ENCODE measurements at regions not wholly inside any gene's neighbourhood (a gene's known extent, or its start where the extent isn't known, plus 50 kb on each side); places are given as distances from the start of the nearest gene placed in this dataset.
"Not testable (repeated sequence)": the region's sequence is repeated elsewhere in the genome, so short reads cannot be mapped to it uniquely, and the experiment has no call there.

DNA sequence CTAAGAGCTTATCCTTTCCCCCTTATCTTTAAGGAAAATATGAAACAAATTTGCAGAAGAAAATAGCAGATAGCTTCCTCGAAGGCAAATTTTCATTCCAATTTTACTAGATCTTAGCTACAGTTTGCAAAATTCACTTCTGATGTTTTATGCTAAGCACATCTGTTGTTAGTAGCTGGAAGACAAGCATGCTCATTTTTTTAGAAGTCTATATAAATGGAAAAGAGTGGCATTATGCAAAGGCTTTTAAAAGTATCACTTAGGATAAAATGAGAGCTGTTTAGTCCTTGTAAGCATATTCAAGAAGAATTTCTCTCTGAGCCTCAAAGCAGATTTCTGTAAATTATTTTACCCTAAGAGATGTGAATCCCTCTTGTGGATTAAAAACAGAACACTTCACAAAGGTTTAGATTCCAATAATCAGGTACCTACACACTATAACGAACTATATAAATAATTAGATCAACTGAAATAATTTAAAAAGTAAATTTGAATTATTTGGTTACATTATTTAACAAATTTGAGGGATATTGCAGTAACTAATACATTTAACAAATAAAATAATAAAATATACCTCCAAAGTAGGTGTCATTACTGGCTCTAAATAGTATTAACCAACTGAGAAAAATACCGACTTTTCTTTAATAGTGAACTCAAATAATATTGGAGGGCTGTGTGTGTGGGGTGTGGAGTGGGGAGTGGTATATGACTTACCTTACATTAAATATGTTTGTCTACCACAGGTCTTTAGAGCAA lies 307.1 kb downstream of the SEMA3D start:
- H3K4me3 ChIP-seq (ENCODE audit: low read length), result no peak overlapping the region
- TF ChIP-seq, protein P1, sequence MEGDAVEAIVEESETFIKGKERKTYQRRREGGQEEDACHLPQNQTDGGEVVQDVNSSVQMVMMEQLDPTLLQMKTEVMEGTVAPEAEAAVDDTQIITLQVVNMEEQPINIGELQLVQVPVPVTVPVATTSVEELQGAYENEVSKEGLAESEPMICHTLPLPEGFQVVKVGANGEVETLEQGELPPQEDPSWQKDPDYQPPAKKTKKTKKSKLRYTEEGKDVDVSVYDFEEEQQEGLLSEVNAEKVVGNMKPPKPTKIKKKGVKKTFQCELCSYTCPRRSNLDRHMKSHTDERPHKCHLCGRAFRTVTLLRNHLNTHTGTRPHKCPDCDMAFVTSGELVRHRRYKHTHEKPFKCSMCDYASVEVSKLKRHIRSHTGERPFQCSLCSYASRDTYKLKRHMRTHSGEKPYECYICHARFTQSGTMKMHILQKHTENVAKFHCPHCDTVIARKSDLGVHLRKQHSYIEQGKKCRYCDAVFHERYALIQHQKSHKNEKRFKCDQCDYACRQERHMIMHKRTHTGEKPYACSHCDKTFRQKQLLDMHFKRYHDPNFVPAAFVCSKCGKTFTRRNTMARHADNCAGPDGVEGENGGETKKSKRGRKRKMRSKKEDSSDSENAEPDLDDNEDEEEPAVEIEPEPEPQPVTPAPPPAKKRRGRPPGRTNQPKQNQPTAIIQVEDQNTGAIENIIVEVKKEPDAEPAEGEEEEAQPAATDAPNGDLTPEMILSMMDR (conservative IDR thresholded peaks at IDR 0.05; ENCODE audit: low read length), result no peak
- no peak for DNase-seq (ENCODE audit: low read depth)

DNA sequence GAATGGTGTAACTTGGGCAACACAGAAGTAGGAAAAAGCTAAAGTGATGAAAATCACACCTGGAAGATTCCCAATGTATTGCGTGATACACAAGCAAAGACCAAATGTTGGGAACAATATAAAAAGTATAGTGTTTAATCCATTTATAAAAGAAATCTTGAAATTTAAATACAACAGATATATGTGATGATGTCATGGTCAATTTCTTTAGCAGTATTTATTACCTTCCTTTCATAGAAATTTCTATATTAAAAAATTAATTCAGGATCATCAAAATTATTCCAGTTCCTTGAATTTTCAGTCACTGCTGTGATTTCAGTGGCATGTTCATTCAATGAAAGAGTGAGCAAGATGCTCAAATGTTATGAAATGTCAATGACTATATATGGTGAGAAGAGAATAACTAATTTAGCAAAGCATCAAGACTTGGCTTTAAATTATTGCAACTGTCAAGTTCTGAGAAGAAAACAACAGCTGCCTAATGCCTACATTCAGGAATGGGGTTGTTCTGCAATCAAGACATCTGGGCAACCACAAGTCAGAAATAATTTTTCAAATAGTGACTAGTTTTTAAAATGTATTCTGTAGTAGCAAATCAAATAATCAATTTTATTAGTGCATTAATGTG lies 308.8 kb downstream of the SEMA3D start:
- no peak overlapping the region for H3K4me3 ChIP-seq (ENCODE audit: low read length)
- peak; percentile 24 for DNase-seq (ENCODE audit: low read depth)
- TF ChIP-seq, protein P1 (conservative IDR thresholded peaks at IDR 0.05; ENCODE audit: low read length), result no peak

DNA sequence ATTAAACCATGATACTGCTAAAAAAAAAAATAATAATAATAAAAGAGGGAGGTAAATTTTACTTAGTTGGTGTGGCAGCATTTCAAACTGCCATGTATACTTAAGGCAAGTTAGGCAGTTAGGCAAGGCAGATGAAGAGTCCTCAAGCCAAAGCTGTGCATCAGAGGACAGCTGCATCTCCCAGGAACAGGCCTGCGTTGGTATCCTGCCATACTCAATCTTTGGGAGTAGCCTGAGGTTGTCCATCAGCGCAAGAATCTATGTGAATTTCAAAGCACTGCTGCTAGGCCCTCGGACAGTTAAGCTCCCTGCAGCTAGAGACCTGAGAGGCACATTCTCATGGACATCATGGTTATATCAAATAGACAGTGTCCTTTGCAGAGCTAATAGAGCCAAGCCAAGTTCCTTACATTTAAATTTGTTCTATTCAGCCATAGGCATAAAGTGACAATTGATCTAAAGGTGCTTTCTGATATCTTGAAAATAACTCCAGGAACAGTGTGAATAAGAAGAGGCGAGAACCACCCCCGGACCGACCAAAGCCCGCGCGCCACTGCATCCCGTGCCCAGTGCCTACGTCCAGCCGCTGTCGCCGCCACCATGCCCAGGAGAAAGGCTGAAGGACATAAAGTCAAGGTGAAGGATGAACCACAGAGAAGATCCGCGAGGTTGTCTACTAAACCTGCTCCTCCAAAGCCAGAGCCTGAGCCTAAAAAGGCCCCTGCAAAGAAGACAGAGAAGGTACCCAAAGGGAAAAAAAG lies 310.6 kb downstream of the SEMA3D start:
- no peak overlapping the region for H3K4me3 ChIP-seq (ENCODE audit: low read length)
- TF ChIP-seq, protein P1 (conservative IDR thresholded peaks at IDR 0.05; ENCODE audit: low read length), result no peak
- no peak for DNase-seq (ENCODE audit: low read depth)

DNA sequence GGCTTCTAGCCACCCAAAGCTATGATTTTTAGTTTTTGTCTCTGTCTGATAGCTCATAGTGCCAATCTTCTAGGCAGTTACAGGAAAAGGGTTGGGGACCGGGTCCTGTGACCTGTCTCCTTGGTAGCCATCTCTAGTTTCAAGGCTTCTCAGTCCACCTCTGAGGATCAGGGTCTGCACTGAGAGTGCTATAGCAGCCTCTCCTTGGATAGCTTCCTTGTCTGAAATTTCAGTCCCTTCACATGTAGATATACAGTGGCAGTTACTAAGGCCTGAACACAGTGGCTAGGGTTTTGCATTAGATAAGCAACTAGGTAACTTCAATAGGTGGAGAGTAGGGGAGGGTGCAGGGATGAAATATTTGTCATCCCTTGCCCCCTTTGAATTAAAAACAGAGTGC lies 321.3 kb downstream of the SEMA3D start:
- no peak for DNase-seq (ENCODE audit: low read depth)
- no peak overlapping the region for H3K4me3 ChIP-seq (ENCODE audit: low read length)
- TF ChIP-seq, protein P1 (conservative IDR thresholded peaks at IDR 0.05; ENCODE audit: low read length), result no peak

DNA sequence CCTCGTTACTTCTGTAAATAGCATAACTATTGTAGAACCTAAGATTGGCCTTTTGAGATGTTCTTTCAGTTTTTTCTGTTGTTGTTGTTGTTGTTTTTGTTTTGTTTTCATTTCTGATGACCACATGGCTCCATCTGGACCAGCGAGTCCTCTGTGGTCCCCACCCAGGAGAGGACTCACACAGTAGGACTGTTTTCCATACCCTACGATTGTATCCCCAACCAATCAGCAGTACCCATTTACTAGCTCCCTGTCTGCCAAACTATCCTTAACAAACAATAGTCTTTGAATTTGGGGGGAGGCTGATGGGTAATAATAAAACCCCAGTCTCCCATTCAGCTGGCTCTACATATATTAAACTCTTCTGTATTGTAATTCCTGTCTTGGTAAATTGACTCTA lies 329.5 kb downstream of the SEMA3D start:
- DNase-seq (ENCODE audit: low read depth), result no peak
- no peak overlapping the region for H3K4me3 ChIP-seq (ENCODE audit: low read length)
- TF ChIP-seq, protein P1 (conservative IDR thresholded peaks at IDR 0.05; ENCODE audit: low read length), result no peak

DNA sequence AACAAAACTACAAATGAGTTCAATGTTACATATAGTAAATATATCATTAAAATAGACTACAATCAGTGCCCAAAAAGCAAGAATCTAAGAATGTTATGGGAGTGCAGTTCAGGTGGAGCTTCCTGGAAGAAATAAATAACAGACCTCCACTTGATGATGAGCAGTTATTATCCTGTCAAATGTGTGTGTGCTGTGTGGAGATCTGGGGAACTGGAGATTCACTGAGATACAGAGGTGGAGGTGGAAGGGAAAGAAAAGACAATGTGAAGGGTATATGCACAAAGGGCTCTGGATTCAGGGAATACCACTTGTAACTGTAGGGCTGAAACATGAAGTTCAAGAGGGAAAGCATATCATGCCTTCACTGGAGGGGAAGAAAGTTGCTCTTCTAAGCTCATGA lies 331.1 kb downstream of the SEMA3D start:
- TF ChIP-seq, protein P1 (conservative IDR thresholded peaks at IDR 0.05; ENCODE audit: low read length), result no peak
- no peak for DNase-seq (ENCODE audit: low read depth)
- no peak overlapping the region for H3K4me3 ChIP-seq (ENCODE audit: low read length)

DNA sequence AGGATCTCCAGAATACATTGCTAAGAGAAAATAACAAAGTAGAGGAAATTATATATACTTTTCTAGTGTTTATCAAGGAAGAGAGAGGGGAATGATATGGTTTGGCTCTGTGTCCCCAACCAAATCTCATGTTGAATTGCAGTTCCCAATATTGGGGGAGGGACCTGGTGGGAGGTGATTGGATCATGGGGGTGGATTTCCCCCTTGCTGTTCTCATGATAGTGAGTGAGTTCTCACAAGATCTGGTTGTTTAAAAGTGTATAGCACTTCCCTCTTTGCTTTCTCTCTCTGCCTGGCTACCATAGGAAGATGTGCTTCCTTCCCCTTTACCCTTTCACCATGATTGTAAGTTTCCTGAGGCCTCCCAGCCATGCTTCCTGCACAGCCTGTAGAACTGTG lies 337.9 kb downstream of the SEMA3D start:
- not testable (repeated sequence) for DNase-seq (ENCODE audit: low read depth); H3K4me3 ChIP-seq (ENCODE audit: low read length)

Data from AG10803 (cell line).